DND-41 (cell line): ENCODE measurements at regions not wholly inside any gene's neighbourhood (a gene's known extent, or its start where the extent isn't known, plus 50 kb on each side); places are given as distances from the start of the nearest gene placed in this dataset.

Experiments
- EZH2 ChIP-seq: IDR thresholded peaks from 3 replicates; pipeline ENCODE4 v1.6.1; 2012; ENCODE audit warnings: borderline replicate concordance, low read depth, mild to moderate bottlenecking, moderate library complexity, low read length, inconsistent platforms; ENCODE audit not compliant: severe bottlenecking
- TF ChIP-seq, protein P1 (sequence below): IDR thresholded peaks from 2 replicates; pipeline ENCODE4 v1.5.1; 2012; ENCODE audit warnings: borderline replicate concordance, low read length, moderate library complexity, mild to moderate bottlenecking; ENCODE audit not compliant: poor library complexity, severe bottlenecking; ENCODE audit errors: extremely low read depth

DNA sequence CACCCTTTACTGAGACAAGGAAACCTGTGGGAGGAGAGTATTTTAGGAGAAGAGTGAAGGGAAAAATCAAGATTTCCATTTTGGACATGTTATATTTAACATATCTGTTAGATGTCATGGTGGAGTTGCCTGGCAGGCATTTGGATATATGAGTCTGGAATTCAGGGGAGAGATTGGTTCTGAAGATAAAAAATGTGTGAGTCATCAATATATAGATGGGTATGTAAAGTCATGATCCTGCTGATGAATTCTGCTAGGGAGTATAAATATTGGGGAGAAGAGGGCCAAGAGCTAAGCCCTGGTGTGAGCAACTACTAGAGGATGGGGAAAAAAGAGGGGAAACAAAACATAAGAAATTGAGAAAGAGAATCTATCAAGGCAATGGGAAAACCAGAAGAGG lies 151.3 kb upstream of the SOX9 start:
- TF ChIP-seq, protein P1, sequence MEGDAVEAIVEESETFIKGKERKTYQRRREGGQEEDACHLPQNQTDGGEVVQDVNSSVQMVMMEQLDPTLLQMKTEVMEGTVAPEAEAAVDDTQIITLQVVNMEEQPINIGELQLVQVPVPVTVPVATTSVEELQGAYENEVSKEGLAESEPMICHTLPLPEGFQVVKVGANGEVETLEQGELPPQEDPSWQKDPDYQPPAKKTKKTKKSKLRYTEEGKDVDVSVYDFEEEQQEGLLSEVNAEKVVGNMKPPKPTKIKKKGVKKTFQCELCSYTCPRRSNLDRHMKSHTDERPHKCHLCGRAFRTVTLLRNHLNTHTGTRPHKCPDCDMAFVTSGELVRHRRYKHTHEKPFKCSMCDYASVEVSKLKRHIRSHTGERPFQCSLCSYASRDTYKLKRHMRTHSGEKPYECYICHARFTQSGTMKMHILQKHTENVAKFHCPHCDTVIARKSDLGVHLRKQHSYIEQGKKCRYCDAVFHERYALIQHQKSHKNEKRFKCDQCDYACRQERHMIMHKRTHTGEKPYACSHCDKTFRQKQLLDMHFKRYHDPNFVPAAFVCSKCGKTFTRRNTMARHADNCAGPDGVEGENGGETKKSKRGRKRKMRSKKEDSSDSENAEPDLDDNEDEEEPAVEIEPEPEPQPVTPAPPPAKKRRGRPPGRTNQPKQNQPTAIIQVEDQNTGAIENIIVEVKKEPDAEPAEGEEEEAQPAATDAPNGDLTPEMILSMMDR = no peak
- TF ChIP-seq EZH2 = no peak
